Endothelial cell of umbilical vein (primary cell): ENCODE measurements at regions not wholly inside any gene's neighbourhood (a gene's known extent, or its start where the extent isn't known, plus 50 kb on each side); places are given as distances from the start of the nearest gene placed in this dataset.

Experiments used
- CTCF ChIP-seq, 2 donors: IDR thresholded peaks; 1 replicate in 1 of 2; 2 replicates in 1 of 2; pipeline ENCODE4 v1.5.1; 2011; ENCODE audit warnings: low read length in 2 of 2, mild to moderate bottlenecking in 2 of 2, moderate library complexity in 2 of 2, control low read depth in 1 of 2, inconsistent platforms in 1 of 2, low read depth in 1 of 2; ENCODE audit not compliant: insufficient read depth in 1 of 2; ENCODE audit errors: extremely low read depth in 1 of 2
- EZH2 ChIP-seq: IDR thresholded peaks from 2 replicates; pipeline ENCODE4 v1.6.1; 2012; ENCODE audit warnings: borderline replicate concordance, low read depth, mild to moderate bottlenecking, moderate library complexity, low read length, inconsistent platforms; ENCODE audit not compliant: severe bottlenecking
- FOS ChIP-seq: IDR thresholded peaks from 2 replicates; pipeline ENCODE4 v1.6.1; 2011; ENCODE audit warnings: mild to moderate bottlenecking, low read length, moderate library complexity, borderline replicate concordance; ENCODE audit not compliant: insufficient read depth
- GATA2 ChIP-seq: IDR thresholded peaks from 2 replicates; pipeline ENCODE4 v1.7.0; 2011; ENCODE audit warnings: low read depth, mild to moderate bottlenecking, moderate library complexity, mixed read lengths, low read length; ENCODE audit not compliant: insufficient read length, insufficient read depth
- JUN ChIP-seq: IDR thresholded peaks from 2 replicates; pipeline ENCODE4 v1.6.1; 2011; ENCODE audit warnings: borderline replicate concordance, low read depth; ENCODE audit not compliant: insufficient read length, insufficient read depth
- MAX ChIP-seq: IDR thresholded peaks from 2 replicates; pipeline ENCODE4 v1.6.1; 2011; ENCODE audit not compliant: insufficient read depth, insufficient read length
- MYC ChIP-seq: IDR thresholded peaks from one replicate; pipeline ENCODE4 v1.6.1; 2011; ENCODE audit warnings: mild to moderate bottlenecking, low read depth, low read length
- POLR2A ChIP-seq: IDR thresholded peaks from 2 replicates; pipeline ENCODE4 v1.6.1; 2012; ENCODE audit warnings: low read depth, mild to moderate bottlenecking, control low read depth, low read length
- POLR2AphosphoS5 ChIP-seq: IDR thresholded peaks from 2 replicates; pipeline ENCODE4 v1.6.1; 2012; ENCODE audit warnings: low read depth, mild to moderate bottlenecking, control low read depth, low read length, moderate library complexity; ENCODE audit not compliant: insufficient read depth

- no peak for TF ChIP-seq CTCF (IDR thresholded peaks at IDR 0.05; ENCODE audit: extremely low read depth in 1 of 2, insufficient read depth in 1 of 2, low read depth in 1 of 2, low read length in 2 of 2)
- no peak for TF ChIP-seq POLR2A
- TF ChIP-seq EZH2, result no peak
- TF ChIP-seq POLR2AphosphoS5, result no peak
- no peak for TF ChIP-seq MAX
- TF ChIP-seq FOS, result no peak
- TF ChIP-seq JUN, result no peak
- no peak for TF ChIP-seq GATA2
- no peak for TF ChIP-seq MYC
Measured at GRCh38 chr11:15905366-15906104, 450.8 kb downstream of the SOX6 start.
